ENCODE measurements at regions not wholly inside any gene's neighbourhood (a gene's known extent, or its start where the extent isn't known, plus 50 kb on each side); places are given as distances from the start of the nearest gene placed in this dataset.

DNA sequence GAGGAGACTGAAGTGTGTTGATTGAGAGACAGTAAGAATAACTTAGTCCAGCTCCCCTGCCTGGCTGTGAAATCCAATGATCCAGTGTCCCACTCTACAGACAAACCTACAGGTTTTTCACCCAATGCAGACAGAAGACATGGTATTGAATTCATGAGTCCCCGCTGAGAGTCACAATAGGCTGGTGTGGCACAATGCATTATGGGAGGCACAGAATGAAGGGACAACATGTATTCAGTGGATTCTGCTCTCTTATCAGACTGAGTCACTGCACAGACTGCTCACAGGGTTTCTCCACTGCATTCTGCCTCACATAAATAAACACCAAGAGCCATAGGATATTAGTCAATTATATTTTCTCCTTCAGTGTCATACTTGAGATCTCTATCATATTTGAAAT, 55.2 kb upstream of the TOP3B start:
- peak; percentile 57 for DNase-seq (ENCODE audit: low read depth)

DNA sequence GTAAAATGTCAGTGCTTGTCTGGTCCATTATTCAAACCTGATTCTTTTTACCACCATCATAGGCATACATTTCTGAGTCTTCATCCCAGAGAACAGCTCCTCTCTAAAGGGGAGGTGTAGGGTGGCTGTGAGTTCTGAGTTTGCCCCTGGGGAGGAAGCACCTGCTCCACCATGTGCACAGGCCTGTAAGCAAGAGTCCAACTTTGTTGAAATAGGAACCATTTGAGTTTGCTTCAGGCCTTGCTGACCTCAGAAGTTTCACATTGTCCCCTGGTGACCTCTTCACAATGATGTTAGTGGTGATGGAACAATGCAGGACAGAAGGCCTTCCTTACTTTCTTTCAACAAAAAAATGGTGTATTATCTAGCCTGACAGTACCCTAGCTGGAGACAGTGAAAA, 54.6 kb upstream of the TOP3B start:
- DNase-seq (ENCODE audit: low read depth) = no peak

DNA sequence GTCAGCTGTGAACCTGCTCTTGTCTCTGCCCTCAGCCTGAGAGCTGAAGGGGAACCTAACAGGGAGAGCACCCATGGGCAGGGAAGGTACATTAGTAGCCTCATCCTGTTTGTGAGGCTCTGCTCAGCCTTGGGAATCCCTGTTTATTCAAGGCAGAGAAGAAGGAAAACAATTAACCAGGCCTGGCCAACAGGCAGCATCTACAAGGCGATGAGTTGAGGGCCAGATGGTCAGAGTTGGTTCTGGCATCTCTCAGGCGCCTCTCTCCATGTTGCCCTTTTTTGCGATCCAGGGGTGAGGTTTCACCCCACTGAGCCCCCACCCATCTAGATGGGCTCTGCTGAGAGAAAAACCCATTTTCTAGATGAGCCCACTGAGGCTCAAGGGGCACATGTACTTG, 54.0 kb upstream of the TOP3B start:
- DNase-seq (ENCODE audit: low read depth) = no peak

DNA sequence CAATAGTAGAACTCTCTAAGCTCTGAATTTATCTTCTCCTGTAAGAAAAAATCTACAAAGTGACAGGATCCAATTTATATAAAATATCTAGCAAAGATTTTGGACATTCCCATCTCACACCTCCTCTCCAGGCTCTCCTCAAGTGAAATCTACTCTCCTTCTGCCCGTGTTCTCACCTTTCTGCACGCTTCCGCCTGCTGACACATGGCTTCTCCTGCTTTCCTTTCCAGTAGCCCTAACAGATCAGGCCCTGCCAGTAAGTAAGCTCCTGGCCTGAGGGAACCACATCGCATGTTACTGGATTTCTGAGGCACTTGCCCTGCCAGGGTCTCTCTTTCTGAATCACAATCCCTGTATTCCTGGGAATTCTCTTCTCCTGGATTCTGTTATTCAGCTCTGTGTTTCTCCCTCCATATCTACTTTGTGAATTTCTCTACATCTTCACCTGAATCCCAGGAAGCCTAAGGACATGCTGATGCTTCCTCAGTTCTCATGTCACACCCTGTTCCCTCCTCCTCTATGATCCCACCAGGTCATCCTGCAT, 53.3 kb upstream of the TOP3B start:
- no peak for DNase-seq (ENCODE audit: low read depth)

DNA sequence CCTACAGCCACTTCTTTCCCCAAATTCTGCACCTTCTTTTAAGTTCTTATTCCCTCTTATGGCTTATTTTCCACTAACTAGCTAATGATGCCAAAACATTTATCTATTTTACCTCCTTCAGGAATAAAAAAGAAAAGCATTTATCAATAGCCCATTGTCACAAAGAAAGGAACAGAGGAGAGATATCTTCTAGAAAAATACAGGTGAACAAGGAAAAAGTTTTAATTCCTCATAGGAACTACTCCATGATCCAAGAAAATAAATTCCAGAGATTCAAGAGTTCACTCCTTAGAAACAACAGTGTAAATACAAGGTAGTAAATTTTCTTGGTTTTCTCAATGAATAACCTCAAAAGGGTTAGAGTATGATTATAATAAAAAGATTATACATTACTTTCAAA, 52.6 kb upstream of the TOP3B start:
- no peak for DNase-seq (ENCODE audit: low read depth)

DNA sequence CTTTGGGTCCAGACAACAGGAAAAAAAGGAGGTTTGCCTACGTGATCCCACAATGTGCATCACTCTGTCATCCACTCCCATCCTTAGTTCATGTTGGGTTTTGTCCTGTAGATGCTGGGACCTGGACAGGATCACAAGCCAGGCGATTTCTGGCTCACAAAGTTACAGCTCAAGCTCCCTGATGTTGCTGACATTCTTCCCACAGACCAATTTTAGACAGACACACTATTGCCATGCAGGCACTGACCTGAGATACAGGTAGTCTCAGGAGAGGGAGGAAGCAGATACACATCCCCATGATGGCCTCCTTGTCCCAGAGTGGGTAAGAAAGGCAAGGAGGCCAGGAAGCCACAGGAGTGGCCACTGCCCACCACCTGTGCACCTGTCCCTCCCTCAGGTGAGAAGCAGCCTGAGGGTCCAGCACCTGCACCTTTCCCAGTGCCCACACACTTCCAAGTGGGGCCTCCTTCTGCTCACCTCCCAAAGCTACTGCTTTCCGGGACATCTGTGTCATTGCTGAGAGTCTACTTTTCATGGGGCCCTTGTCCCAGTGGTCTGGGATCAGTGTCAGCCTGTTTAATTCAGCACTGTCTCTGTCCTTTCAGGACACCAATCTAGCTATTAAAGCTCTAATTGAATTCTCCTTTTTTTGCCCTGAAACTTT, 52.0 kb upstream of the TOP3B start:
- no peak for DNase-seq (ENCODE audit: low read depth)

DNA sequence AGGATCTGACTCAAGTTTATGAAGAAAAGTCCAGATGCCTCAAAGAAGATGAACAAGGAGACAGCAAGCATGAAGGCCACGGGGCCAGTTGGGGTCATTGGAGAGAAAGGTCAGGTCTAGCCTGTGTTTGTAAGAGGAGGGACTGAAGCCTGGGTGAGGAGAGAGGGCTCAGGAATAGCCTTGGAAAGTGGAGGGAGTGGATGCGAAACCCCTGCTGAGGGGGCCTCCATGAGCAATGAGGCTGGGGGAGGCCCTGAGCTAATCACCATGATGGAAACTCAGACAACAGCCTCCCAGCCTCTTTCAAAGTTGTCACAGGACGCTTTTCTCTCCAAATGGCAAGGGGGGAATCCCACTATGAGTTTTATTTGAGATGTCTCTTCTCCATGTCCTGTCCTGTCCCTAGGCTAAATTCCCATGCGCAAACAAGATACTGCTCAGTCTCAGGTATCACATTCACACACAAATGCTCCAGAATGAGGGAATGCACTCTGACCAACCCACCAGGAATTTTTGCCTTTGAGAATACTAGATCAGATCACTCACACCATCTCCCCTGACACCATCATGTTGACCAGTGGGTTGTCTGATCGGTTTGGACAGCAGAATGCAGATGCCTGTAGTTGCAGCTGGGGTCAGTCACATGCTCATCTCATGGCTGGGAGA, 51.3 kb upstream of the TOP3B start:
- no peak for DNase-seq (ENCODE audit: low read depth)

DNA sequence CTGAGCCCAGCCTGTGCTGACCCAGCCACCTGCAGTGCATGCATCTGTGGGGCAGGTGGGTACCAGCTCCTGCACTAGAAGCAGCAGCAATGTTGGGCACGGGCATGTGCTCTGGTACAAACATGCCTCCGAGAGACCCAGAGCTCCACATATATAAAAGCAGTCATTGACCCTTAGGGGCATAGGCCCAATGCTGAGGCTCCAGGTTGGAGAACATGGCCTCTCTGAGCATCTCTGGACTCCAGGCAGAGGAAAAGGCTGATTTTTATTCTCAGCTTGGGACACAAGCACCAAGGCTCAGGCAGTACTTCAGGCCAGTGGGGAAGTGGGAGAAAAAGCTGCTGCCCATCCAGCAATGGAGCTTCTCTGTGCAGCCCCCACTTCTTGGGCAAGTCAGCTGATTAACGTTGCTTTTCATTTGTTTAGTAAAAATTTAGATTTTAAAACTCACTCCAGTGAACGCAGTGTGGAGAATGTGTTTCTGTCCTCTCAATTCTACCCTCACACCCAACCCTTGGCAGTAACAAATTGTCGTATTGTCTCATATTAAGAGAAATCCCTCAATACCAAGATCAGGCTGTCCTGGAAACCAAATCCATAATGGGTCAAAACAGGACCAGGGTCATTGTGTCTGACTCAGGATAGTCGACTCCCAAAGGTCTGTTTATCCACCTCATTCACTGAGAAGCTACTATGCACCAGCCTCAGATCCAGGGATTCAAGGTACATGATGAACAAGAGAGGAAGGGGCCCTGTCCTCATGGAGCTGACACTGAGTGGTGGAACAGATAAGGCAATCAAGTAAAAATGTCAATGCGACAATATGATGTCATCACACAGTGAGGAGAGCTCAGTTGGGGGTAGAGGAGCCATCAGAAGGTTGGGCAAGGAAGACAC, 50.6 kb upstream of the TOP3B start:
- no peak for DNase-seq (ENCODE audit: low read depth)

DNA sequence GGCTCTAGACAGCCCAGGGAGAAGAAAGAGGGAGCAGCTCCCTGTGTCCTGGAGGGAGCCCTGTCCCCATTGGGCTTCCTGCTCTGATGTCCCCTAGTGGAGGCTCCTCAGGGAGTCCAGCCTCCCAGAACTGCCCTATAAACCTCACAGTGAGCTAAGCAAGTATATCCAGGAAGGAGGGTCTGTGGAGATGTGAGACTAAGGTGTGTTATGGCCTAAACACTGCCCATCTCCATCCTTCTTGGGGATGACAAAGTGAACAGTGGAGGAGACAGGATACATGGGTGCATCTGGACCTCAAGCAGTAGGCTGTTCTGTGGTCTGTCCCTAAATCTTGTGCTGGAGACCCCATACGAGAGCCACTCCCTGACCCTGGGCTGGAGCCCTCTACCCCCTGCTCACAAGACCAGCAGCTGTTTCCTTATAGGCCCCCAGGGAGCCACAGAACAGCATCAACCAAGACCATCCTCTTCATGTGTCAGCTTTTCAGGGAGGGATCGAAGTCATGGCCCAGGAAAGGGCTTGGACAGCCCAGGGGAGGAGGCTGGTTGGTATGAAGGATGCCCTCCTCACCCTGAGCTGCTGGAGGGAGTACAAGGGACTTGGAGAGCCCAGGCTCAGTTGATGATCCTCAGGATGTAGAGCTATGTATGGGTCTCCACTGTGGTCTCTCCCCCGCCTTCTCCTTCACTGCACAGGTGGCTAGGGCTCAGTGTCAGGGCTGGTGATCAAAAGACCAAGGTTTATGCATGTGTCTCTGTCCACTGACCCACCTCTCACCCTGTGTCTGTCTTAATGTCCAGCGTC, 49.7 kb upstream of the TOP3B start:
- no peak for DNase-seq (ENCODE audit: low read depth)
